Type B pancreatic cell (in vitro differentiated cells): ENCODE measurements at regions not wholly inside any gene's neighbourhood (a gene's known extent, or its start where the extent isn't known, plus 50 kb on each side); places are given as distances from the start of the nearest gene placed in this dataset.

ENCODE experiments used
- DNase-seq: peaks from one replicate; pipeline ENCODE4 v3.0.0; 2021; ENCODE audit warnings: mixed read lengths; ENCODE audit not compliant: unreplicated experiment; ENCODE audit errors: extremely low spot score
- H3K27ac Mint-ChIP-seq: 2 replicates; pipeline ENCODE4 v1.8.0; 2021; ENCODE audit warnings: mild to moderate bottlenecking, mixed read lengths
- H3K27me3 Mint-ChIP-seq: 2 replicates; pipeline ENCODE4 v1.8.0; 2021; ENCODE audit warnings: mixed read lengths
- H3K36me3 Mint-ChIP-seq: 2 replicates; pipeline ENCODE4 v1.8.0; 2021; ENCODE audit warnings: mixed read lengths
- H3K4me1 Mint-ChIP-seq: one replicate; pipeline ENCODE4 v1.8.0; 2021; ENCODE audit warnings: mixed read lengths; ENCODE audit not compliant: unreplicated experiment
- H3K4me3 Mint-ChIP-seq: 2 replicates; pipeline ENCODE4 v1.8.0; 2021; ENCODE audit warnings: mild to moderate bottlenecking, mixed read lengths
- H3K9me3 Mint-ChIP-seq: 2 replicates; pipeline ENCODE4 v1.8.0; 2021; ENCODE audit warnings: mixed read lengths
- TF ChIP-seq, protein P1 (sequence below): fragments of 200-600 bp; sonication (generic); conservative IDR thresholded peaks from 2 replicates; pipeline ENCODE4 v1.5.0; 2021; ENCODE audit warnings: antibody characterized with exemption, mild to moderate bottlenecking

DNA sequence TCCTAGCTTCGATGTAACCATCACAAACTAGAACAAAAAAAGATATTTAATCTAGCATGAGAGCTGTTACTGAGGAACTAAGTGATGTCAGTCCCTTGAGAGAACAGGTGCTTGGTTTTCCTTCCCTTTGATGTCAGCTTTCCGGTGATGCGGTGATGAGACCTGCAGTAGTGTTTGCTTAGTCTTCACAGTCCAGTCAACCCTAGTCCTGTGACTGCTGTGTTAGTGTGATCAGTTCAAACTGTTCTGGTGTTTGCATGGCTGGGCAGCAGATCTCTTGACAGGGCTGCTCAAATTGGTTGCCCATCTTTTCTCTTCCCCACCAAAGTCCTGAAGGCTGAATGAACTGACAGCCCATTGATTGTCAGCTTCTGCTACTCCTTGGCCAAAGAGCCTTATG lies 608.6 kb upstream of the DAB2 start:
- H3K9me3 Mint-ChIP-seq, result no peaks in the 10 kb centered on the region
- DNase-seq, result no peak
- TF ChIP-seq, protein P1, sequence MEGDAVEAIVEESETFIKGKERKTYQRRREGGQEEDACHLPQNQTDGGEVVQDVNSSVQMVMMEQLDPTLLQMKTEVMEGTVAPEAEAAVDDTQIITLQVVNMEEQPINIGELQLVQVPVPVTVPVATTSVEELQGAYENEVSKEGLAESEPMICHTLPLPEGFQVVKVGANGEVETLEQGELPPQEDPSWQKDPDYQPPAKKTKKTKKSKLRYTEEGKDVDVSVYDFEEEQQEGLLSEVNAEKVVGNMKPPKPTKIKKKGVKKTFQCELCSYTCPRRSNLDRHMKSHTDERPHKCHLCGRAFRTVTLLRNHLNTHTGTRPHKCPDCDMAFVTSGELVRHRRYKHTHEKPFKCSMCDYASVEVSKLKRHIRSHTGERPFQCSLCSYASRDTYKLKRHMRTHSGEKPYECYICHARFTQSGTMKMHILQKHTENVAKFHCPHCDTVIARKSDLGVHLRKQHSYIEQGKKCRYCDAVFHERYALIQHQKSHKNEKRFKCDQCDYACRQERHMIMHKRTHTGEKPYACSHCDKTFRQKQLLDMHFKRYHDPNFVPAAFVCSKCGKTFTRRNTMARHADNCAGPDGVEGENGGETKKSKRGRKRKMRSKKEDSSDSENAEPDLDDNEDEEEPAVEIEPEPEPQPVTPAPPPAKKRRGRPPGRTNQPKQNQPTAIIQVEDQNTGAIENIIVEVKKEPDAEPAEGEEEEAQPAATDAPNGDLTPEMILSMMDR, result no peak
- no peak overlapping the region for H3K27ac Mint-ChIP-seq
- no peaks in the 10 kb centered on the region for H3K27me3 Mint-ChIP-seq
- no peak overlapping the region for H3K4me3 Mint-ChIP-seq
- no peaks in the 10 kb centered on the region for H3K36me3 Mint-ChIP-seq
- H3K4me1 Mint-ChIP-seq, result no peaks in the 10 kb centered on the region

DNA sequence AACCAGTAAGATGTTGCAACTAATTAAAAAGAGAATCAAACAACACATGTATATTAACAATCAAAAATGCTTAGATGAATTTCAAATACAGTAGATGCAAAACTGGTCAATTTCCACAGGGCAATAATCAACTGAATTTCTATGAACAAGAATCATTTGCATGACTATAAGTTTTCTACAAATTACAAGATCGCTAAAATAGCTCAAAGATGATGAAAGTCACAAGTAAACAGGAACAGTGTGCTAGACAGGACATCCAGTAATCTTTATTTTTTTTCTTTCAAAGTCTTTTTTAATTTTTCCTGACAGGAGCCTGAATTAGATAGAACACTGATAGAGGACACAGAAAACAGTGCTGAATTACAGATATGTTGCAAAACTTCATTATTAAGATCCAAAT lies 608.2 kb upstream of the DAB2 start:
- TF ChIP-seq, protein P1, result no peak
- H3K36me3 Mint-ChIP-seq, result no peaks in the 10 kb centered on the region
- H3K27ac Mint-ChIP-seq, result no peak overlapping the region
- no peak overlapping the region for H3K4me3 Mint-ChIP-seq
- H3K4me1 Mint-ChIP-seq, result no peaks in the 10 kb centered on the region
- no peaks in the 10 kb centered on the region for H3K27me3 Mint-ChIP-seq
- no peaks in the 10 kb centered on the region for H3K9me3 Mint-ChIP-seq
- no peak for DNase-seq

DNA sequence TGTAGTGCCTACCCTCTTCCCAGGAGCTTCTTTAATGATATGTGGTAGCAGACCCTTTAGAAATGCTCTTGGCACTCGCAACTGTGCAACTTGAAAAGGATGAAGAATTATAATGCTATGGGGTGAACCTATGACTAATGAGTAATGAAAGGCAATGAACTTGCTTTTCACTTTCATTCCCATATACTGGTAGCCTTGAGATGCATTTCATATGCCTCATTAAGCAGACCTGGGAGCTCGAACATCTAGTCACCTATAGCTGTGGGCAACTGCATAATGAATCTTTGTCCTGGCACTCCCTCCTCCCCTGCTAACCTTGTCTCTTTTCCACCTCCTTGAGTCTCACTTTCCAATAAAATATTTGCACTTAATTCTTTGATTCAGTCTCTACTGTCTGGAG lies 605.9 kb upstream of the DAB2 start:
- Mint-ChIP-seq H3K9me3 (no peaks in the 10 kb centered on the region), H3K27me3 (no peaks in the 10 kb centered on the region), H3K27ac (no peak overlapping the region), H3K4me3 (no peak overlapping the region), H3K36me3 (no peaks in the 10 kb centered on the region), H3K4me1 (no peaks in the 10 kb centered on the region)
- DNase-seq, result no peak
- TF ChIP-seq, protein P1, result no peak

DNA sequence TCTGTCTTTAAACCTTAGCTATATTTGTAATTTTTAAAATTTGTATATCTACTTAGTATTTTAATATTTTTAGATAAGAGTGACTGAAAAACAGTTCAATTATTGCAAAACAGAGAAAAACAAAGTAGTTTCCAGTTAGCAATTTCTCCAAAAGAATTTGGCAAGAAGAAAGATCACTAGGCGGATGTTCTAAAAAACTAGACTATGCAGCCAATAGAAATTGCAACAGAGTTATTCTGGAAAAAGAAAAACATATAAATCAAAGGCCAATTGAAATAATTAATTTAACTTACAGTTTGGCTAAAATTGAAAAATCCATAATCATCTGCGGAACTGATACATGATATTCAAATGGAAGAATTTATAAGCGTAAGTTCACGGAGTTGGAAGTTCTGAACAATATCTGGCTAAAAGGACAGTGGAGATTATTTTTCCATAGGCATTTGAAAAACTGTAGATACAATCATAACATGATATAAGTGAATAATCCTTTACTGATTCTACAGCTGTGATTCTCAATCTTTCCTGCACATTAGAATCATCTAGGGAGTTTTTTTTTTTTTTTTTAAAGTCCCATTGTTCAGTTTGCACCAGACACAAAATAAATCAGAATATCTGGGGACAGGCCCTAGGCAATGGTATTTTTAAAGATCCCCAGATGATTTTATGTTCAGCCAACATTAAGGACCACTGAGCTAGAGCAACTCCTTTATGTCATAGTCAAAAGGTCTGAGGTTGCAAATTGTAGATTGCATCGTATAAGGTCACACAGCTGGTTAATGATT lies 605.1 kb upstream of the DAB2 start:
- Mint-ChIP-seq H3K36me3 (no peaks in the 10 kb centered on the region), H3K9me3 (no peaks in the 10 kb centered on the region), H3K27ac (no peak overlapping the region), H3K27me3 (no peaks in the 10 kb centered on the region), H3K4me1 (no peaks in the 10 kb centered on the region), H3K4me3 (no peak overlapping the region)
- no peak for DNase-seq
- TF ChIP-seq, protein P1, result no peak

DNA sequence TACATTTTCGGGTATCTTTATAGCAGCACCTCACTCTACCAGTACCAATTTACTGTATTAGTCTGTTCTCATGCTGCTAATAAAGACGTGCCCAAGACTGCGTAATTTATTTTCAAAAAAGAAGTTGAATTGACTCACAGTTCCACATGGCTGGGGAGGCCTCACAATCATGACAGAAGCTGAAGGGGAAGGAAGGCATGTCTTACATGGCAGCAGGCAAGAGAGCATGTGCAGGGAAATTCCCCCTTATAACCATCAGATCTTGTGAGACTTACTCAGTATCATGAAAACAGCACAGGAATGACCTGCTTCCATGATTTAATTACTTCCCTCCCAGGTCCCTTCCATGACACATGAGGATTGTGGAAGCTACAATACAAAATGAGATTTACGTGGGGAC lies 602.6 kb upstream of the DAB2 start:
- TF ChIP-seq, protein P1, result no peak
- no peaks in the 10 kb centered on the region for H3K27me3 Mint-ChIP-seq
- peaks cover 6% of the 10 kb centered on the region for H3K9me3 Mint-ChIP-seq
- no peak overlapping the region for H3K27ac Mint-ChIP-seq
- H3K36me3 Mint-ChIP-seq, result no peaks in the 10 kb centered on the region
- no peak for DNase-seq
- no peaks in the 10 kb centered on the region for H3K4me1 Mint-ChIP-seq
- H3K4me3 Mint-ChIP-seq, result no peak overlapping the region
